GM12874 (cell line): ENCODE measurements at regions not wholly inside any gene's neighbourhood (a gene's known extent, or its start where the extent isn't known, plus 50 kb on each side); places are given as distances from the start of the nearest gene placed in this dataset.

Experiments
- CTCF ChIP-seq: IDR thresholded peaks from 2 replicates; pipeline ENCODE4 v1.5.1; 2011; ENCODE audit warnings: low read depth, mild to moderate bottlenecking, control low read depth, low read length, moderate library complexity; ENCODE audit not compliant: insufficient read depth

- TF ChIP-seq CTCF: no peak
These were observed 81.3 kb upstream of the PIK3C3 start for GRCh38 chr18:41873730-41874129.

- no peak for TF ChIP-seq CTCF
These were observed 82.8 kb upstream of the PIK3C3 start for GRCh38 chr18:41872206-41872605.

GRCh38 chr18:41871229-41872000, 83.6 kb upstream of the PIK3C3 start:
- no peak for TF ChIP-seq CTCF

GRCh38 chr18:41870817-41871216, 84.2 kb upstream of the PIK3C3 start:
- no peak for TF ChIP-seq CTCF

- no peak for TF ChIP-seq CTCF
These were observed 84.8 kb upstream of the PIK3C3 start for GRCh38 chr18:41870191-41870590.

- no peak for TF ChIP-seq CTCF
These were observed 90.8 kb upstream of the PIK3C3 start for GRCh38 chr18:41864216-41864615.

GRCh38 chr18:41862921-41863320, 92.1 kb upstream of the PIK3C3 start:
- no peak for TF ChIP-seq CTCF
